Colon (tissue), 2 donors: ENCODE measurements at regions not wholly inside any gene's neighbourhood (a gene's known extent, or its start where the extent isn't known, plus 50 kb on each side); places are given as distances from the start of the nearest gene placed in this dataset.
"Not testable (repeated sequence)": the region's sequence is repeated elsewhere in the genome, so short reads cannot be mapped to it uniquely, and the experiment has no call there.

ENCODE experiments used
- FAIRE-seq: peaks from 2 replicates; lab custom pipeline; 2012; peaks lifted over from hg19 to GRCh38; lab: Jason Lieb, UNC
- donor health status: control.
- donor health status: control.

DNA sequence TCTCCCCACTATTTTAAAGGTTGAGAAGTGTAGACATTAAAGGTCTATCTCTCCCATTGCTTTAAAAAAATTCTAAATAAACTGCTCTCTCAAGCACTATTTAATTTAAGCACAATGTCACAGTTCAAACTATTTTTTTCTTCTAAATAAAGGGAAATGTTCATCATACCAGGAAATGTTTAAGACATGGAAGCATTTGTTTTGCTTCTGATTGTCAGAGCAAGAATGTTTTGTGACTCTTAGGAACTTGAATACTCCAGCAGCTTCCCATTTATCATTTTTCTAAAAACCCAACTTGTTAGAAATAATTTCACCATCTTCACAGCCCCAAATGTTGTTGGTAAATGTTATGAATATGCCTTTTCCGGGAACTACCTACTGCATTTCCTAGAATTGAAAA lies 121.8 kb upstream of the NTF3 start:
- no peak for FAIRE-seq

DNA sequence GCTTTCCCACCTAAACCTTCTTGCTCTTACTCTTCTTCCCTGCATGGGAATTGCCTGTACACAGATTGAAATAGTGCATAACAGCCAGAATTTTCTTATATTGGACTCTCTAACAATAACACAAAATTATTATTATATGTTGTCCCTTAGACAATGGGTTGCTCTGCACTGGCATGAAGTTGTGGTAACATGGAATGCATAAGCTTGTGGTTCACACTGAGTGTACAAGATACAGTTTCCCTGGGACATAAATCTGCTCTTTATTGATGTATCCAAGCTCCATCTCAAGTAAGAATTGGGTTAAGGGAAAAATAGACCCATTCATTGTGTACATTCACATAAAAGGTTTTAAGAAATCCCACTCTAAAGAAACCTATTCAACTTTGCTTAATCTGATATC lies 114.4 kb upstream of the NTF3 start:
- no peak for FAIRE-seq

DNA sequence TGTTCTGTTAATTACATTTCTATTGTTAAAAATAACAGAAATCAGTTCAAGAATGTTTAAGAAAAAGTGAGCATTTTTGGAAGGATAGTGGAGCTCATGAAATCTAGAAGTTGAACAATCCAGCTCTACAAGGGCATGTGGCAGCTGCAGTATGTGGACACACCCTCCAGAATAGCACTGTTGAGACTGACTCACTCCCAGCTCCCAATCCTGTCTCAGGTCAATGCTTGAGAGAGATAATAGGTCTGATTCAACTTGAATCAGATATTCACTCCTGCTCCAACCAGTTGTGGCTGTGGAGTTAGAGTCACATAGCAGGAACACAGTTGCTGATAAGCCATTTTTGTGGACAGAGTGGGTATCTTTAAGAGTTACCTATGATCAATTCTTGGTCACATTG lies 113.0 kb upstream of the NTF3 start:
- FAIRE-seq = no peak

DNA sequence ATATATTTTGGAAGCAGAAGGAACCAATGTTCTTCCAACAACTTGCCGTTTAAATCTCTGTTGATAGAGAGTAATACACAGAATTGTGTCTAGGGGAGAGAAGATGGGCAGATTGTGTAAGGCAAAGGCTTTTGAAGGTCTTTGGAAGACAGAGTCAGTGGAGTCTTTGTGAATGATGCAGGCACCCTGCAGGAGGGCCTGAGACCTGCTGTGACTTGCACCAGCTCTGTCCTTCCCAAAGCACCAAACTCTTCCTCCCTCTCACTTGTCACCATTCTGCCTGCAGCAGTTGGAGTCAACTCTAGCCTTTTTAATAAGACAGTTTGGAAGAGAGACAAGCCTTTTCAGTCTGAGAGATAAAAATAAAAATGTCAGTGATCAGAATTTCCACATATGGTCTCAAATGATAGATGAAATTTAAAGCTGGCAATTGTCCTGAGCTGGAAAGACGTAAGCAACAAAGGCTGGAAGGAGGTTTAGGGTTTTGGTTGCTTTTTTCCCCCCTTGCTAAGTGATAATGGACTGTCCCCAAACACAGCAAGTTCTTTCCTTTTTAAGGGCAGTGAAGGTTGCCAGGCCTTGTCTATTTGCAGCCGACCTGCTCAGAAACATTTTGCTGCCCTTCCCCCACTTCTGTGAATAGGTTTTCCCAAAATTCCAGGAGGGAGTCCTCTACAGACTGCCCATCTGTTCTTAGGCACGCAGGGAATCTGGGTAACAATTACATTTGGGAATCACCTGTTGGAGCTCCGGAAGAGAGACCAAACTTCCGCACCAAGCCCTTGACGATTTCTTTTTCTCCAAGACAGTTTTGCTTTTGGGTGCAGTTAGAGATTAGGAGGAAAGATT lies 103.0 kb upstream of the NTF3 start:
- FAIRE-seq = no peak

DNA sequence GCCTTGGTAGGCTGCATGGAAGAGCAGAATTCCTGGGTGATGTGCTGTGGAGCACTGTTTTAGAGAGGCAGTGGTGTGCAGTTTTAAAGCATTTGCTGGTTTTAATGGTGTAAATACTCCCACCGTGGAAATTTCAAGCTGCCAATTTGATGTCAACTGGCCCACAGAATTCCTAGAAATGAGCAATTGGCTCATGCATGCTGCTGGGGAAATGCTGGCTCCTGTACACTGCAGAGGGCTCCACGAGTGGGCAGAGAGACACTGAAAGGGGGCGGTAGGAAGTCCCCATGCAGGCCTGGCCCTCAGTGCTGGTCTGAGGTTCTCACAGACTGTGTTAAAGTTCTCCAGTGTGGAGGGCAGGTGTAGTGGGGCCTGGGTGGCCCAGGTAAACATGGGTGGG lies 99.4 kb upstream of the NTF3 start:
- no peak for FAIRE-seq

DNA sequence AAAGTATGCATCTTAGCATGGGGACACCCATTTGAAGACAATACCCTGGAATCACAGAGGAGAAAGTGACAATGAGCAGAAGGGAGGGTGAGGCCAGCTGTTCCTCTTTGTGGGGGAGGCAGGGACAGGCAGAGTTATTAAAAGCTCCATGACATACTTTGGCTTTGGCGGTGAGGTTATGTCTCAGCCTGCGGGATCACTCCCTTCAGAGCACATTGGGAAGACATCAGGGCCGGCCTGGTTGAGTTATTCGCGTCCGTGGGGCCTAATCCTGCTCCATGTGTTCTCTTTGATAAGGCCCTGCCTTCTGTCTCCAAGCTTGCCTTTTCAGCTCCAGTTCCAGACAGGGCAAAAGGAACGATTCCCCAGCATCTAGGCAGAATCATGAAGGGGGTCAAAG lies 98.8 kb upstream of the NTF3 start:
- no peak for FAIRE-seq

DNA sequence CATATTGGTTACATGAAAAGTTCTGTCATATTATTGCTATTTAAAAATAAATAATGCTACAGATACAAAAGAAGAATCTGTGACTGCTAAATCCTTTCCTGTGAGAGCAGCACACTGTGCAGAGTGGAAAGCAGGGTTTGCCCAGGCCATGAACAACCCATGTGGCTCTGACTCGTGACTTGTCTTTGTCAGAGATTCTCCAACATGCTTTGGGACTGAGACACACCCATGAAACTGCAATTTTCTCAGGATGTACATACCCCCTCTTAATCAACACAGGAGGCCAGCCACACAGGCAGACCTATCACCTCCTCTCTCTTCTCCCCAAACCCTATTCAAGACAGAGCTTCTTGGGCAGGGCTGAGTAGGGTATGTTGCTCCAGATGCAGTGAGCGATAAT lies 96.8 kb upstream of the NTF3 start:
- no peak for FAIRE-seq

DNA sequence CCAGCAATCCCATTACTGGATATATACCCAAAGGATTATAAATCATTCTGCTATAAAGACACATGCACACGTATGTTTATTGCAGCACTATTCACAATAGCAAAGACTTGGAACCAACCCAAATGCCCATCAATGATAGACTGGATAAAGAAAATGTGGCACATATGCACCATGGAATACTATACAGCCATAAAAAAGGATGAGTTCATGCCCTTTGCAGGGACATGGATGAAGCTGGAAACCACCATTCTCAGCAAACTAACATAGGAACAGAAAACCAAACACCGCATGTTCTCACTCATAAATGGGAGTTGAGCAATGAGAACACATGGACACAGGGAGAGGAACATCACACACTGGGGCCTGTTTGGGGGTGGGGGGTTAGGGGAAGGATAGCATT lies 90.8 kb upstream of the NTF3 start:
- FAIRE-seq = not testable (repeated sequence)

DNA sequence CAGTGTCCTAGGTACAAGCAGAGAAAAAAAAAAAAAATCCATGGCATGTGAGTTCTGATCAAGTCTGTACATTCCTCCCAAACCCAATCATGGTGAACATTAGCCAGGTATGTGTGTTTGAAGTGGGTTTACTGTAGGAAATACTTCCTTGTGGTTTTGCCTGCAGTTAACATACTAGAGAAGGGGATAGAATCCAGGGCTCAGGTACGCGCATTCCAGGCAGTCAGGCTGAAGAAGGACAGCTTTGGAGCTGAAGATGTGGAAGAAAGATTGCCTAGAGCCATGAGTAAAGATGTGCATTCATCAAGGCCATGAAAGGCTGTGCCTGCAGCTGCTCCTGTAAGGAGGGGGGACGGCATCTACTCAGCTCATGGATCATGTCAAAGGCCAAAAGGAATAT lies 88.2 kb upstream of the NTF3 start:
- no peak for FAIRE-seq

DNA sequence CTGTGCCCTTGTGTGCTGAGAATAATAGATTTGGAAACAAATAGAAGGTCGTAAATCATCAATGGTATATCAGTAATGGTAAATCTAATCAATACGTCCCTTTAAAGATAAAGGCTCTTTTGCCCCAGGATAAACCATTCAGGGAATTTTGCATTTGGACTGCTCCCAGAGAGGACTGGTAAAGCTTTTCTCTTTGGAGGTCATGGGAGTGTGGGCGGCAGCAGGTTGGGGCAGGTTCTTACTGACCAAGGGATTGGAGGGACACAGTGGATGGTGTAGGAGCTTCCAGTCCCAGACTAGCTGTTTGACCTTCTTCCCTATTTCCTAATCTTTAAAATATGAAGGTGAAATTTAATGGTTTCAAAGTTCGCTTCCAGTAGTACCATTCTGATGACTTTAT lies 87.8 kb upstream of the NTF3 start:
- FAIRE-seq = no peak

DNA sequence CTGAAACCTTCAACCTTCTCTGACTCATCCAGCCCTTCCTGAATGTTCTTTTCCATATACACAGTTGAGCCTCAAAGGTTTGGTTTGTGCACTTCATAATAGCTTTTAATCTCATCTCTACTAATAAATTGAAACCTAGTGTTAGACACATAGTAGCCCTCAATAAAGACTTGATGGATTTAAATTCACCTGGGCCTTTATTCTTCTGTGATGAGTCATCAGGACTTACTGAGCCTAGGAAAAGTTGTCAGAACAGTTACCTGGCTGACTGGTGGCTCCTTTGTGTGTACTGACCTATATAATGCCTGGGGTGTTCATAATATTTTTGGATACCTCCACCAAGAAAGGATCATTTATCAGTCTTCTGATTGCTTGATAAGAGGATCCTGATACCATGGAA lies 86.4 kb upstream of the NTF3 start:
- no peak for FAIRE-seq

DNA sequence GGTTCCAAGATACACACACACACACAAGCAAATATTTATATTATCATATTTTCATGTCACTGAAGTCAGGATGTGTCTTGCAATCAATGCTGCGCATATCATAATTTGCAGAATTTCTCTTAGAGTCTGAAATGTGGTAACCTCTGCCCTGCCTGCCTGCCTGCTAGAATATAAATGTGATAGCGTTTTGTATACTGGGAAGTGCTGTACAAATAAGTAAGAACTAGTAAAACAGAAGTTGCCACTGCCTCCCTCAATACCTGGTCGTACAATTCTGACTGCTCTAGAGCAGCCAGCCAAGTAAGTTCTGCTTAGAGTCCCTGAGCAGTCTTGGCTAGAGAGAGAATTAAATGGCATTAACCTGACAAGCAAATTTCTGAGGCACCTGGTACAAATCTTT lies 83.9 kb upstream of the NTF3 start:
- no peak for FAIRE-seq

DNA sequence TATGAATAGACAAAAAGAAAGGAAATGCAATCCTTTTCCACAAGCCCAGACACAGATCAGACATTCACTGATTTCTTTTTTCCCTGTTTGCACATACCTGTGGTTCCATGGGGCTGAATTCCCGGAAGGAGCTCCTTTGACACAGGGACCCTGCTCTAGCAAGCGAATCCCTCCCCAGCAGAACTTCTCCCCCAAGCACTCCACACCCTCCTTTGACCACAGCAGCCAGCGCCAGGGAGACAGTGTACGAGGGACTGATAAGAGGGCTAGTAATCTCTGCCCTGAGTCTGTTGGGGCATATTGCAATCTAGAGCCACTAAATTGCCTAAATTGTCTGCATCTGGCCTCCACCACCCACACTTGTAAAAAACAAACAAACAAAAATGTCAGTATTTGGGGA lies 83.4 kb upstream of the NTF3 start:
- FAIRE-seq = no peak

DNA sequence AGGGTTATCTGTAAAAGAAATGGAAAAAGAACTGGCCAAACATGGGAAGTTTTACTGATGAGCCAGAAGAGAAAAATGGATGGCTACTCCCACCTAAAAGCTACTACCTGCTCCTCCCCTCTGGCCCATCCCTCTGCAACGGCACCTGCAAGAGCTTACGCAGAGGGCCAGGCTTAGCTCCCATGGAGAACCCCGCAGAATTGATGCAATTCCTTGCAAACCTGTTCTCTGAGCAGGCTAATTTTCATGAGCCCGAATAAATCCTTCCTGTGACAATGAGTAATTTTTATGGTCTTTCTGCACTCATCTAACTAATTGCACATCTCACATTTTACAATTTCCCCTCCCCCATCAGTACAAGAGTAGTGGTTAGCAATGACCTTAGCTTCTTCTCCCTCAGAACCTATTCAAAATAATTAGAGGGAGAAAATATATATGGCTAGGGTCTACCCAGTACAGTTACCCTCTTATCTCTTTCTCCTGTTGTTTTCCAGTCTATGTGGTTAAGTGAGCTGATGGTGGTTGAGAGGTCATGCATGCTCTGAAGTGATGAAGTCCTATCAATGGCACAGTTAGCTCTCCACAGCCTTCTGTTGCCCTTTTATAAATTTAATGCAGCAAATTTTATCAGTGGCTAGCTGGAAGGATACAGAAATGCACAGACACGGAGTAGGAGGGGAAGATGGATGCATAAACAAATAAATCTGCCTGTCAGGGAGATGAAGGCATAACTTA lies 67.7 kb upstream of the NTF3 start:
- FAIRE-seq = no peak

DNA sequence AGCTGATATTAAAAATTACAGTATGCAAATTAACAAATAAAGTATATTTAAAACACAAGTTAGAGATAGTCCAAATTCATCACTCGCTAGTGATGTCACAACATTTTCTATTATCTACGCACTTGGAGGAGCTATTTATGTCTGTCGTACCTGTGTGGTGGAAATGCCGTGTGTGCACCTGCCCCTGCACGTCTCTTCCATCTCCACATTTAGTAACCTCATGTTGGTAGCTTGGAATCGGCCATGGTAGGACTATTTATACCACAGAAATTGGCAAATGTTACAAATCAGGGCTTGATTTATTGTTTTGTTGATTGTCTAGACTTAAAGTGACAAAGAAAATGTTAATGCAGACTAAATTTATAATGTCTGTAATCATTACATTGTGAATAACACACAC lies 62.6 kb upstream of the NTF3 start:
- FAIRE-seq = no peak

DNA sequence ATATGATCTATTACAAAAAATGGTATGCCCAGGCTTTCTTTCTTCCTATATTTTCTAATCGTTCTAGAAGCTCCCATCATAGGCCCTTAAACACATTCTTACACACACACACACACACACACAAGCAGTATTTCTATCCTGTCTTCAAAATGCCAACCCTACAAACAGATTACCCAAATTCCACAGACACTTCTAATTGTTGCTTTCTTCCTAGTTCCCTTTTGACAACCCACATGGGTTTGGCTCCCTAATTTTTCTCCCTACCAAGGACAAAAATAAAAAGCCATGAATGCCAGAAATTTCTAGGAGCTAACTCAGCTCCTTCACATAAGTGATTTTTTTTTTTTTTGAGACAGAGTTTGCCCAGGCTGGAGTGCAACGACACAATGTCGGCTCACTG lies 60.3 kb upstream of the NTF3 start:
- FAIRE-seq = no peak

DNA sequence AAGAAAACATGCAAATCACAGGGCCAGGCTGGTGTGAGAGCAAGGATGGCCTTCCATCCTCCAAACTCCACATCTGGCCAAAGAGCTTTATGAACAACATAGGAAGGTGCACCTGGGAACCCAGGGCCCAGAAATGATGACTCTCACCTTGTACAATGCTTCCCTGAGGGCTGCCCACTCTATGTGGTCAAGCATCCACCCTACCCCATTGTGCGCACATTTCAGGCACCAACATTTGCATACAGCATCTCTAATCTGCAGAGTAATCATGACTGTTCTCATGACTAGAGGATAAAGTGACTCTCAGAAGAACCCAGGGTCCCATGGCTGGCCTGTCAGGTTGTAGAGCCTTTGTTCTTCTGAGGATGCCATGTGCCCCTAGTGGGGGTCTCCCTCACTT lies 57.2 kb upstream of the NTF3 start:
- no peak for FAIRE-seq

DNA sequence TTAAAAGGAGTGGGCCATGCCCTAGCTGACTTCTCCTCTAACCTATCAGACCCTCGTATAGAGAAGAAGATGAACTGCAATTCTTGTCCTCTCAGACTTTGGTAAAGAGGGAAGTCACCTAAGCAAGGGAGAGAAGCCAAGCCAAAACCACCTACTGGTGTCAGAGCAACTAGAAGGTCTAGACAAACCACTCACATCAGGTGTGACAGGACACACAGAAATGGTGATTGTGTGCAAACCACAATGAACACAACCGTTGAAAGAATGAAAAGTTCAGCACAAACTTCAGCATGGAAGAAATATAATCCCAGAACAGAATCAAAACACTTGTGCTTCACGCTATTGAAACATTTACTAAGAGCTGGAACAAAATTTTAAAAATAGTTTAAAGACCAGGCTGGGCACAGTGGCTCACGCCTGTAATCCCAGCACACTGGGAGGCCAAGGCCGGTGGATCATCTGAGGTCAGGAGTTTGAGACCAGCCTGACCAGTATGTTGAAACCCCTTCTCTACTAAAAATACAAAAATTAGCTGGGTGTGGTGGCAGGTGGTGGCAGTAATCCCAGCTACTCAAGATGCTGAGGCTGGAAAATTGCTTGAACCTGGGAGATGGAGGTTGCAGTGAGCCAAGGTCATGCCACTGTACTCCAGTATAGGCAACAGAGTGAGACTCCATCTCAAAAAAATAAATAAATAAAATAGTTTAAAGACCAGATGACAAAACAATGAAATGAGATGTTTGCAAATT lies 56.2 kb upstream of the NTF3 start:
- no peak for FAIRE-seq

DNA sequence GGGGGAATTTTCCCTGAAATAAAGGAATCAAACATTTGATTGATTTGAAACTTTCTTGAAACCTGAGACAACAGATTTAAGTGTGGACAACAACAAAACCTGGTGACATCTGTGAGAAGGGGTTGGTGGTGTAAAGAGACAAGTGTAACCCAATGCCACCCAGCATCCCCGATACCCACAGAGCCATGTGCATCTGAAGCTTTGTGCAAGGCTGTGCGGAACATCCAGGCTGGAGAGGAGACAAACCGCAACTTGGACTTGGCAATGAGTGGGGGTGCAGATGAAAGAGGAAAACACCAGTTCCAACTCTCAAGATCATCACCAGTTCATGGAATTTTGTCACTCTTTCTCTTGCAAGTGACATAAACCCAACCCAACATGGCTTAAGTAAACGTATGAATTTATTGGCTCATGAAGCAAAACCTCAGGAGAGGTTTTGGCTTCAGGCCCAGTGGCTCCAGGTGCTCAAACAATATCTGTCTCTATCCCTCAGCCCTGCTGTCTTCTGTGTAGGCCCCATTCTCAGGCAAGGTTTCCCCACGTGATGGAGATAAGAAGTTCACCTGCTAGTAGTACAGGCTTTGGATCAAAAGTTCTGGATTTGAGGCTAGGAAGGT lies 55.2 kb upstream of the NTF3 start:
- FAIRE-seq = no peak

DNA sequence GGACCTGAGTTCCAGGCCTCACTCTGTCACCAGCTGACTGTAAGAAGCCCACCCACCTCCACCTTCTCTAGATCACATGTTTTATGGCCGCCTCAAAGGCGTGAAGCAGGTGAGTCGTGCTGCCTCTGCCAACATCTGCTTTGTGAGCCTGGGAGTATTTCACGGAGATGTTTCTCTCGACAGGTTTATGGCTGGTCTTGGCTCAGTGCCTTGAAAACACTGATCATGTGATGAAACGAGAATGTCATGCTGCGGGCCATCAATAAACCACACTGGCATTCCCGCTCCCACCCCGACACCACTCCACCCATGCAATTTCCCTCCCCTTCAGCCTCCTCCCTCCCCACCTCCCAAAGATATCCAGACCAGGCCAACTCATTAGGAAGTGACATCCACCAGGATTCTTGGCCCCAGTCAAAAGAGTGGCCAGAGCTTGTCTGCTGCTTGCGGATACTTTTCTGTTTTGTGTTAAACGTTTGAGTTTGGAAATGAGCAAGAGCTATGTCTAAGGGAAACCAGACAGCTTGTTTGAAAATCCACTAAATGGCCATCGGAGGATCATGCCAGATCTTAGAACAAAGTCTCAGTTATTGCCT lies 53.8 kb upstream of the NTF3 start:
- FAIRE-seq = no peak

DNA sequence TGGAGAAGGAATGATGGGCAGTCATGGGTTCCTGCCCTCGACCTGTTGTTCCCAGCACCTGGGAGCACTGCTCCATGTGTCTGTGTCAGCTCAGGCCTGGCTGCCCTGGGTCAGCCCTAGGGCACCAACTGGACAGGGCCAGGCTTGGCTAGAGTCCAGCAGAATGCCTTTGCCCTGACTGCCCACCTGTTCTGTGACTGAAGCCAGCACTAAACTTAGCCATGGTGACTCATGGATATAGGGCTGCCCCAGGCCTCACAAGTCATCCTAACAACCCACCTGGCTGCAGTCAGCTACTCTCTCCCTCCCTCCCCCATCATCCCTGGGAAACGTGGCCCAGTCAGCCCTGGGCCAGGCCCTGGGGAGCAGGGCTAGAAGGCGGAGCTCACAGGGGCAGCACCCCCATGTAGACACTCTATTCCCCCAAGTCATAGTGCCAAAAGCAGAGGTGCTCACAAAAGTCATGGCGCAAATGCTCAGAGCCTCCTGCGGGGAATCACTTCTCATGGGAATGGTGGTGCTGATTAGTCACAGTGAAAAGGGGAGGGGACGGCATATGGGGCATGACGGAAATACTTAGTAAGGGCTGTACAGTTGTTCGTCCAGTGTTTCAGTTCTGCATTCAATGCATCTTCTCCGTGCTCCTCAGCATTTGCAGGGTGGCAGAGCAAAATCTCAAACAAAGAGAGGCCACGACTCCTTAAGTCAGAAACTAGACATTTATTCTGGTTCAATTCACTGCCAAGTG lies 52.0 kb upstream of the NTF3 start:
- no peak for FAIRE-seq
